ENCODE measurements at regions not wholly inside any gene's neighbourhood (a gene's known extent, or its start where the extent isn't known, plus 50 kb on each side); places are given as distances from the start of the nearest gene placed in this dataset.

- no peaks in the 10 kb centered on the region for H3K27me3 ChIP-seq (ENCODE audit: control insufficient read depth in 2 of 2, insufficient read depth in 1 of 2, low read length in 1 of 2)
- H3K4me1 ChIP-seq (ENCODE audit: control insufficient read depth in 2 of 2, insufficient read depth in 2 of 2, low read length in 2 of 2): no peaks in the 10 kb centered on the region
- H3K27ac ChIP-seq (ENCODE audit: low read depth in 1 of 2, low read length in 1 of 2): no peak overlapping the region
- no peaks in the 10 kb centered on the region for H3K9me3 ChIP-seq (ENCODE audit: control insufficient read depth in 2 of 2, insufficient read depth in 1 of 2, low read length in 1 of 2)
- no peak for DNase-seq (ENCODE audit: low read depth in 6 of 9, low spot score in 9 of 9)
- WGBS: 89% methylated on average over 7 of the region's 7 CpGs
- no peaks in the 10 kb centered on the region for H3K36me3 ChIP-seq (ENCODE audit: control insufficient read depth in 2 of 2, insufficient read depth in 2 of 2, low read length in 1 of 2)
- H3K4me3 ChIP-seq (ENCODE audit: low read length in 2 of 2): no peak overlapping the region
These were observed 149.1 kb downstream of the SHANK2 start for GRCh38 chr11:71103266-71103665.

- Histone ChIP-seq H3K36me3 (ENCODE audit: control insufficient read depth in 2 of 2, insufficient read depth in 2 of 2, low read length in 1 of 2) (no peaks in the 10 kb centered on the region), H3K27me3 (ENCODE audit: control insufficient read depth in 2 of 2, insufficient read depth in 1 of 2, low read length in 1 of 2) (no peaks in the 10 kb centered on the region), H3K27ac (ENCODE audit: low read depth in 1 of 2, low read length in 1 of 2) (no peak overlapping the region), H3K4me1 (ENCODE audit: control insufficient read depth in 2 of 2, insufficient read depth in 2 of 2, low read length in 2 of 2) (no peaks in the 10 kb centered on the region), H3K9me3 (ENCODE audit: control insufficient read depth in 2 of 2, insufficient read depth in 1 of 2, low read length in 1 of 2) (no peaks in the 10 kb centered on the region), H3K4me3 (ENCODE audit: low read length in 2 of 2) (no peak overlapping the region)
- WGBS: 89% methylated on average over 14 of the region's 14 CpGs
- no peak for DNase-seq (ENCODE audit: low read depth in 6 of 9, low spot score in 9 of 9)
These were observed 150.0 kb downstream of the SHANK2 start for GRCh38 chr11:71102251-71102995.

- 84% methylated on average over 17 of the region's 17 CpGs for WGBS
- no peaks in the 10 kb centered on the region for H3K9me3 ChIP-seq (ENCODE audit: control insufficient read depth in 2 of 2, insufficient read depth in 1 of 2, low read length in 1 of 2)
- H3K4me3 ChIP-seq (ENCODE audit: low read length in 2 of 2): no peak overlapping the region
- DNase-seq (ENCODE audit: low read depth in 6 of 9, low spot score in 9 of 9): no peak
- no peak overlapping the region for H3K27ac ChIP-seq (ENCODE audit: low read depth in 1 of 2, low read length in 1 of 2)
- H3K27me3 ChIP-seq (ENCODE audit: control insufficient read depth in 2 of 2, insufficient read depth in 1 of 2, low read length in 1 of 2): no peaks in the 10 kb centered on the region
- no peaks in the 10 kb centered on the region for H3K4me1 ChIP-seq (ENCODE audit: control insufficient read depth in 2 of 2, insufficient read depth in 2 of 2, low read length in 2 of 2)
- H3K36me3 ChIP-seq (ENCODE audit: control insufficient read depth in 2 of 2, insufficient read depth in 2 of 2, low read length in 1 of 2): no peaks in the 10 kb centered on the region
These were observed 150.8 kb downstream of the SHANK2 start for GRCh38 chr11:71101606-71102005.

GRCh38 chr11:71101046-71101445 lies 151.3 kb downstream of the SHANK2 start:
- WGBS: 89% methylated on average over 7 of the region's 7 CpGs
- Histone ChIP-seq H3K27ac (ENCODE audit: low read depth in 1 of 2, low read length in 1 of 2) (no peak overlapping the region), H3K36me3 (ENCODE audit: control insufficient read depth in 2 of 2, insufficient read depth in 2 of 2, low read length in 1 of 2) (no peaks in the 10 kb centered on the region), H3K9me3 (ENCODE audit: control insufficient read depth in 2 of 2, insufficient read depth in 1 of 2, low read length in 1 of 2) (no peaks in the 10 kb centered on the region), H3K27me3 (ENCODE audit: control insufficient read depth in 2 of 2, insufficient read depth in 1 of 2, low read length in 1 of 2) (no peaks in the 10 kb centered on the region), H3K4me3 (ENCODE audit: low read length in 2 of 2) (no peak overlapping the region), H3K4me1 (ENCODE audit: control insufficient read depth in 2 of 2, insufficient read depth in 2 of 2, low read length in 2 of 2) (no peaks in the 10 kb centered on the region)
- no peak for DNase-seq (ENCODE audit: low read depth in 6 of 9, low spot score in 9 of 9)

- H3K9me3 ChIP-seq (ENCODE audit: control insufficient read depth in 2 of 2, insufficient read depth in 1 of 2, low read length in 1 of 2): no peaks in the 10 kb centered on the region
- no peak for DNase-seq (ENCODE audit: low read depth in 6 of 9, low spot score in 9 of 9)
- no peak overlapping the region for H3K4me3 ChIP-seq (ENCODE audit: low read length in 2 of 2)
- no peaks in the 10 kb centered on the region for H3K27me3 ChIP-seq (ENCODE audit: control insufficient read depth in 2 of 2, insufficient read depth in 1 of 2, low read length in 1 of 2)
- no peaks in the 10 kb centered on the region for H3K4me1 ChIP-seq (ENCODE audit: control insufficient read depth in 2 of 2, insufficient read depth in 2 of 2, low read length in 2 of 2)
- WGBS: 89% methylated on average over 11 of the region's 11 CpGs
- no peaks in the 10 kb centered on the region for H3K36me3 ChIP-seq (ENCODE audit: control insufficient read depth in 2 of 2, insufficient read depth in 2 of 2, low read length in 1 of 2)
- no peak overlapping the region for H3K27ac ChIP-seq (ENCODE audit: low read depth in 1 of 2, low read length in 1 of 2)
These were observed 153.6 kb downstream of the SHANK2 start for GRCh38 chr11:71098776-71099175.

- Histone ChIP-seq H3K36me3 (ENCODE audit: control insufficient read depth in 2 of 2, insufficient read depth in 2 of 2, low read length in 1 of 2) (no peaks in the 10 kb centered on the region), H3K27ac (ENCODE audit: low read depth in 1 of 2, low read length in 1 of 2) (no peak overlapping the region), H3K4me1 (ENCODE audit: control insufficient read depth in 2 of 2, insufficient read depth in 2 of 2, low read length in 2 of 2) (no peaks in the 10 kb centered on the region), H3K4me3 (ENCODE audit: low read length in 2 of 2) (no peak overlapping the region), H3K9me3 (ENCODE audit: control insufficient read depth in 2 of 2, insufficient read depth in 1 of 2, low read length in 1 of 2) (no peaks in the 10 kb centered on the region), H3K27me3 (ENCODE audit: control insufficient read depth in 2 of 2, insufficient read depth in 1 of 2, low read length in 1 of 2) (no peaks in the 10 kb centered on the region)
- DNase-seq (ENCODE audit: low read depth in 6 of 9, low spot score in 9 of 9): no peak
- 92% methylated on average over 12 of the region's 12 CpGs for WGBS
These were observed 154.7 kb downstream of the SHANK2 start for GRCh38 chr11:71097506-71098240.

- Histone ChIP-seq H3K9me3 (ENCODE audit: control insufficient read depth in 2 of 2, insufficient read depth in 1 of 2, low read length in 1 of 2) (no peaks in the 10 kb centered on the region), H3K36me3 (ENCODE audit: control insufficient read depth in 2 of 2, insufficient read depth in 2 of 2, low read length in 1 of 2) (no peaks in the 10 kb centered on the region), H3K27me3 (ENCODE audit: control insufficient read depth in 2 of 2, insufficient read depth in 1 of 2, low read length in 1 of 2) (no peaks in the 10 kb centered on the region), H3K4me3 (ENCODE audit: low read length in 2 of 2) (no peak overlapping the region), H3K27ac (ENCODE audit: low read depth in 1 of 2, low read length in 1 of 2) (no peak overlapping the region), H3K4me1 (ENCODE audit: control insufficient read depth in 2 of 2, insufficient read depth in 2 of 2, low read length in 2 of 2) (no peaks in the 10 kb centered on the region)
- 78% methylated on average over 10 of the region's 10 CpGs for WGBS
- no peak for DNase-seq (ENCODE audit: low read depth in 6 of 9, low spot score in 9 of 9)
These were observed 155.5 kb downstream of the SHANK2 start for GRCh38 chr11:71096751-71097388.

- Histone ChIP-seq H3K4me1 (ENCODE audit: control insufficient read depth in 2 of 2, insufficient read depth in 2 of 2, low read length in 2 of 2) (no peaks in the 10 kb centered on the region), H3K4me3 (ENCODE audit: low read length in 2 of 2) (no peak overlapping the region), H3K36me3 (ENCODE audit: control insufficient read depth in 2 of 2, insufficient read depth in 2 of 2, low read length in 1 of 2) (no peaks in the 10 kb centered on the region), H3K27me3 (ENCODE audit: control insufficient read depth in 2 of 2, insufficient read depth in 1 of 2, low read length in 1 of 2) (no peaks in the 10 kb centered on the region), H3K9me3 (ENCODE audit: control insufficient read depth in 2 of 2, insufficient read depth in 1 of 2, low read length in 1 of 2) (no peaks in the 10 kb centered on the region), H3K27ac (ENCODE audit: low read depth in 1 of 2, low read length in 1 of 2) (no peak overlapping the region)
- WGBS: 64% methylated on average over 9 of the region's 9 CpGs
- no peak for DNase-seq (ENCODE audit: low read depth in 6 of 9, low spot score in 9 of 9)
These were observed 157.0 kb downstream of the SHANK2 start for GRCh38 chr11:71095294-71095850.

Data from thymus (tissue), 11 donors.